RWPE2 (cell line): ENCODE measurements at regions not wholly inside any gene's neighbourhood (a gene's known extent, or its start where the extent isn't known, plus 50 kb on each side); places are given as distances from the start of the nearest gene placed in this dataset.

Experiments used
- ATAC-seq: fragments of 200-7000 bp; cut with Tn5 transposase; 3 replicates; pipeline ENCODE4 v1.9.1; 2021; ENCODE audit warnings: low read depth
- DNase-seq: peaks from one replicate; pipeline ENCODE4 v3.0.0-alpha.2; 2020; ENCODE audit warnings: low spot score
- H3K27ac ChIP-seq: fragments of 450-650 bp; 2 replicates; pipeline ENCODE4 v1.5.1; 2017; ENCODE audit warnings: mild to moderate bottlenecking; ENCODE audit not compliant: poor library complexity, severe bottlenecking
- H3K27me3 ChIP-seq: fragments of 250-450 bp; sonication (Bioruptor Pico); 2 replicates; pipeline ENCODE4 v1.5.1; 2021; ENCODE audit warnings: mild to moderate bottlenecking, moderate library complexity; ENCODE audit not compliant: insufficient read depth, poor library complexity, severe bottlenecking
- H3K36me3 ChIP-seq: fragments of 250-450 bp; sonication (Bioruptor Pico); 2 replicates; pipeline ENCODE4 v1.5.1; 2020; ENCODE audit warnings: low read depth, mild to moderate bottlenecking, moderate library complexity
- H3K4me1 ChIP-seq: fragments of 250-450 bp; sonication (Bioruptor Pico); 2 replicates; pipeline ENCODE4 v1.5.1; 2021; ENCODE audit warnings: mild to moderate bottlenecking, moderate library complexity; ENCODE audit not compliant: insufficient read depth, poor library complexity, severe bottlenecking
- H3K4me3 ChIP-seq: fragments of 250-450 bp; sonication (Bioruptor Pico); 2 replicates; pipeline ENCODE4 v1.5.1; 2021; ENCODE audit warnings: mild to moderate bottlenecking, moderate library complexity; ENCODE audit not compliant: severe bottlenecking
- H3K9me3 ChIP-seq: fragments of 250-450 bp; sonication (Bioruptor Pico); 2 replicates; pipeline ENCODE4 v1.5.1; 2021; ENCODE audit warnings: mild to moderate bottlenecking, moderate library complexity; ENCODE audit not compliant: severe bottlenecking
- TF ChIP-seq, protein P1 (sequence below): fragments of 450-650 bp; IDR thresholded peaks from one replicate; pipeline ENCODE4 v1.5.1; 2017; ENCODE audit warnings: mild to moderate bottlenecking, moderate library complexity; ENCODE audit not compliant: poor library complexity, severe bottlenecking

DNA sequence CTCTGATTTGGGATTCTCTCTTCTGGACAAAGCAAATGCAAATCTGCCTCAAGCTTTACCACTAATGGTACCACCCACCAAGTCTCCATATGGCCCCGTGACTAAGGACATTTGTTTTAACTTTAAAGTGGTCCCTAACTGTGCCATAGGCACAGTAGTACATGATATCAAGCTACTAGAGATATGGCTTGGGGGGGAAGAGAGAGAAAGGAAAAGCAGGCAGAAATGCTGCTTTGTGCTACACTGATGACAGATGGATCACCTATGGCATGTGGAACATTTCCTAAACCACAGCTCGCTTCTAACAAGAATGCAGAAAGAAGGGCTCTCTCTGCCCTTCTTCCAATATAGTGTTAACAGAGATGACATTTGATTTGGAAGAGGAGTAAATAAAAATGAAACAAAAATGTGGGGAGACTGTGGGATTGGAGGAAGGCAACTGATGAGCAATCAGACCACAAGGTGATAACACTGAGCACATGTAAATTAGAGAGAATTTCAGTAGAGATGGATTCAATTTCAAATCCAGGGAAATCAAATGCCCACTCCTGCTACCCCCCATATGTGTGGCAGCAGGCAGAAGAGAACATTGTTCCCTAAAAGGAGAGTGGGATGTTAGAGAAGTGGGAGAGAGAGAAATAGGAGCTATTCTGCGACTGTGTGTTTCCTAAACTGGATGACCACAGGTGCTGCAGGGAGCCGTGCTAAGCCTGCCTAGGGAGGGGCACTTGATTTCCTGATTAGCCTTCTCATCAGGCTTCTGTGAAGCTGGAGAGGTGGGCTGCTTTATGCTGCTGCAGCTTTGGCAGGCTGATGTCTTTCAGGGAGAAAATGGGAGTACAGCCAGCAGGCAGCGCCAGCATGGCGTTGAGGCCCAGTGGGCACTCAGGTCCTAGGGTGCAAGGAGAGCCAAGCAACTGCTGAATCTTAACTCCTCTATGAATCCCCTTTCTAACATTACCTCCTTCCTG is 75.3 kb downstream of the ZNF648 start:
- DNase-seq, result no peak
- Histone ChIP-seq H3K27ac (no peak overlapping the region), H3K4me1 (no peaks in the 10 kb centered on the region), H3K4me3 (no peak overlapping the region), H3K27me3 (peaks cover 13% of the 10 kb centered on the region), H3K36me3 (no peaks in the 10 kb centered on the region), H3K9me3 (no peaks in the 10 kb centered on the region)
- TF ChIP-seq, protein P1, sequence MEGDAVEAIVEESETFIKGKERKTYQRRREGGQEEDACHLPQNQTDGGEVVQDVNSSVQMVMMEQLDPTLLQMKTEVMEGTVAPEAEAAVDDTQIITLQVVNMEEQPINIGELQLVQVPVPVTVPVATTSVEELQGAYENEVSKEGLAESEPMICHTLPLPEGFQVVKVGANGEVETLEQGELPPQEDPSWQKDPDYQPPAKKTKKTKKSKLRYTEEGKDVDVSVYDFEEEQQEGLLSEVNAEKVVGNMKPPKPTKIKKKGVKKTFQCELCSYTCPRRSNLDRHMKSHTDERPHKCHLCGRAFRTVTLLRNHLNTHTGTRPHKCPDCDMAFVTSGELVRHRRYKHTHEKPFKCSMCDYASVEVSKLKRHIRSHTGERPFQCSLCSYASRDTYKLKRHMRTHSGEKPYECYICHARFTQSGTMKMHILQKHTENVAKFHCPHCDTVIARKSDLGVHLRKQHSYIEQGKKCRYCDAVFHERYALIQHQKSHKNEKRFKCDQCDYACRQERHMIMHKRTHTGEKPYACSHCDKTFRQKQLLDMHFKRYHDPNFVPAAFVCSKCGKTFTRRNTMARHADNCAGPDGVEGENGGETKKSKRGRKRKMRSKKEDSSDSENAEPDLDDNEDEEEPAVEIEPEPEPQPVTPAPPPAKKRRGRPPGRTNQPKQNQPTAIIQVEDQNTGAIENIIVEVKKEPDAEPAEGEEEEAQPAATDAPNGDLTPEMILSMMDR, result no peak
- no peak for ATAC-seq

DNA sequence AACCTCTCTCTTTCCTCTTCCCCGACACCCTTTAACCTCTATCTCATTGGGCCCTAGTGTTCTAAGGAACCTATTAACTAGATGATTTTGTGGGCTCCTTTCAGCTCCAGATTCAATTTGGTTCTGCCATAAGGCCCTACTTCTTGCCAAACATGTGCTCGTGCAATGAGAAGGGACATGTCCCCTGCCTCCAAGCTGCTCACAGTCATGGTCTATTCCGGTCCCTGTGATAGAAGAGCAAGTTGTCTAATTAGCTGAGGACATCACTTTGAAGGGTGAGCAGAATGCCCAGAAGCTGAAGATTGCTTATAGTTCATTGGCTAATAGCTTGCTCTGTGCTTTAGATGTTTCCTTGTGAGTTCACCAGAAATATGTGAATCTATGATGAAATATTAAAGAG is 76.2 kb downstream of the ZNF648 start:
- DNase-seq (no peak), ATAC-seq (no peak)
- no peak overlapping the region for H3K4me3 ChIP-seq
- no peaks in the 10 kb centered on the region for H3K4me1 ChIP-seq
- H3K27ac ChIP-seq, result no peak overlapping the region
- TF ChIP-seq, protein P1, result no peak
- H3K27me3 ChIP-seq, result peaks cover 13% of the 10 kb centered on the region
- no peaks in the 10 kb centered on the region for H3K36me3 ChIP-seq
- no peaks in the 10 kb centered on the region for H3K9me3 ChIP-seq

DNA sequence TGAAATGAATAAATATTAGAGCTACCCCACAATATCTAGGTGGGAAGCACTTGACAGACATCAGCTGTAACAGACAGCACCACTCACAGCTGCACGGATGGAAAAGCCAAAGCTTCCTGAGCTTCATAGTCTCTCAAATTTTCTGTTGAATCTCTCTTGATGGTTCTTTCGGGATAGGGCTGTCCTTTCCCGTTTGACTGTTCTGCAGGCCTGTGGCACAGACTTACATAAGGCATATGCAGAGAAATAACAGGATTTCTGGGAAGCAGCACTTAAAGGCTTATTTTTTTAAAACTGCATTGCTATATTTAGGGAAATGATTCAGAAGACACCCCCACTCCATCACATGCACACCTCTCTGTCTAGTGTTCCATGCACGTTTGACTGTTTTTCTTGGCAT is 77.5 kb downstream of the ZNF648 start:
- Histone ChIP-seq H3K4me1 (no peaks in the 10 kb centered on the region), H3K9me3 (no peaks in the 10 kb centered on the region), H3K27ac (no peak overlapping the region), H3K4me3 (no peak overlapping the region), H3K27me3 (peaks cover 9% of the 10 kb centered on the region), H3K36me3 (no peaks in the 10 kb centered on the region)
- ATAC-seq (no peak), DNase-seq (no peak)
- TF ChIP-seq, protein P1, result no peak

DNA sequence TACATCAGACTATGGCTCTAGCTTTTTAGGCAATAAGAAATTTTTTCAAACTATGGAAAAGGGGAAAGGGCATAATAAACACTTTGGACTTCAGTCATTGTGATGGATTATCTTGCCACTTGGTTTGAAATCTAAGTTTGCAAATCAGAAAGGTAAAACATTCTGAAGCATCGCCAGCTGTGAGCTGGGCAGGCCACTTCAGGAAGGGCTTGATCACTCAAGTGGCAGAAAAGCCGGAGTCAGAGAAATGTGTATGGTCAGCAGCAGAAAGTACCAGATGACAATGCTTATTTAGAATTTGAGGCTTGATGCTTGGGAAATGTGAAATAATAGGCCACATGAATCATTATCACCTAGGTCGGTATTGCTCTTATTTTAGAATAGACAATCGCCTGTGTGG is 79.7 kb downstream of the ZNF648 start:
- TF ChIP-seq, protein P1, result no peak
- no peak for DNase-seq
- no peak for ATAC-seq
- Histone ChIP-seq H3K36me3 (no peaks in the 10 kb centered on the region), H3K27me3 (peaks cover 9% of the 10 kb centered on the region), H3K4me3 (no peak overlapping the region), H3K9me3 (no peaks in the 10 kb centered on the region), H3K27ac (no peak overlapping the region), H3K4me1 (no peaks in the 10 kb centered on the region)

DNA sequence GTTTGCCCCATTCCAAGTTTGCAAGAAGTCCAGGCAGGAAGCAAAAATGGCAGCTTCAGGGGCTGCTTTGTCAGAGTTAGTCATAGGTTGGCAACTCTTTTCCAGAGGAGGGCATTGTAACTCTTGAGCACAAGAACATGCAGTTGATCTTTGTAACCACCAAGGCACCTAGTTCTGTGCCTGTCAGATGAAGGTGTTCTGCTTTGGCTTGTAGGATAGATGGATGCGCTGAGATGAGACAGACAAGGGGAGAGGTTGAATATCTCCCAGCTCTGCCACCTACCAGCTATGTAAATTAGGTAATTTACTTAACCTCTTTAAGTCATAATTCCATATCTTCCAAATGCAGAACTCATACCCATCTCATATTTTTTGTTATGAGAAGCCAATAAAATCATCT is 89.3 kb downstream of the ZNF648 start:
- Histone ChIP-seq H3K4me1 (no peaks in the 10 kb centered on the region), H3K36me3 (no peaks in the 10 kb centered on the region), H3K27ac (no peak overlapping the region), H3K4me3 (no peak overlapping the region), H3K27me3 (no peaks in the 10 kb centered on the region), H3K9me3 (no peaks in the 10 kb centered on the region)
- TF ChIP-seq, protein P1, result no peak
- DNase-seq (no peak), ATAC-seq (no peak)
